Activated B cell treated with CpG ODN at 0.5 μM for 24 hours (primary cell): ENCODE measurements at regions not wholly inside any gene's neighbourhood (a gene's known extent, or its start where the extent isn't known, plus 50 kb on each side); places are given as distances from the start of the nearest gene placed in this dataset.

Source experiments
- ATAC-seq: fragments of 200-7000 bp; cut with Tn5 transposase; one replicate; pipeline ENCODE4 v1.10.0; 2021; ENCODE audit warnings: low read depth, mild to moderate bottlenecking, moderate library complexity
- CTCF ChIA-PET: fragments of 350-600 bp; sonication (Branson Sonifier 250); formaldehyde crosslinking; loops from one replicate; lab custom pipeline; 2021; ENCODE audit warnings: antibody characterized with exemption; lab: Charles Lee
- POLR2A ChIA-PET: fragments of 350-600 bp; sonication (Branson Sonifier 250); formaldehyde crosslinking; loops from one replicate; lab custom pipeline; 2021; ENCODE audit warnings: antibody characterized with exemption; lab: Charles Lee
- DNase-seq: peaks from one replicate; pipeline ENCODE4 v3.0.0; 2022
- H3K27ac Mint-ChIP-seq: one replicate; pipeline ENCODE4 v1.8.0; 2020; ENCODE audit warnings: mixed read lengths
- H3K27me3 Mint-ChIP-seq: one replicate; pipeline ENCODE4 v1.8.0; 2021; ENCODE audit warnings: mixed read lengths
- H3K36me3 Mint-ChIP-seq: one replicate; pipeline ENCODE4 v1.8.0; 2021; ENCODE audit warnings: low read depth, mixed read lengths
- H3K4me1 Mint-ChIP-seq: one replicate; pipeline ENCODE4 v1.8.0; 2021; ENCODE audit warnings: mixed read lengths
- H3K4me3 Mint-ChIP-seq: one replicate; pipeline ENCODE4 v1.8.0; 2020; ENCODE audit warnings: mild to moderate bottlenecking, mixed read lengths
- H3K9me3 Mint-ChIP-seq: one replicate; pipeline ENCODE4 v1.8.0; 2020; ENCODE audit warnings: mixed read lengths
- CTCF ChIP-seq: fragments of 200-600 bp; IDR thresholded peaks from one replicate; pipeline ENCODE4 v1.8.0; 2022; ENCODE audit warnings: antibody characterized with exemption, mild to moderate bottlenecking
- intact Hi-C: fragments of 100-400 bp; cut with micrococcal nuclease; formaldehyde crosslinking; loops from one replicate; pipeline ENCODE4 v1.15.1; 2024

- DNase-seq: no peak
- no peaks in the 10 kb centered on the region for H3K27me3 Mint-ChIP-seq
- intact Hi-C loops: no loop called here
- POLR2A ChIA-PET: no interaction called here
- no peak for ATAC-seq
- H3K4me3 Mint-ChIP-seq: no peak overlapping the region
- H3K27ac Mint-ChIP-seq: no peak overlapping the region
- CTCF ChIA-PET: no interaction called here
- H3K4me1 Mint-ChIP-seq: no peaks in the 10 kb centered on the region
- TF ChIP-seq CTCF: no peak
- H3K9me3 Mint-ChIP-seq: peaks cover 5% of the 10 kb centered on the region
- H3K36me3 Mint-ChIP-seq: no peaks in the 10 kb centered on the region
These were observed 516.4 kb downstream of the GLRX3 start for GRCh38 chr10:130652544-130652943.

- no peak for TF ChIP-seq CTCF
- ATAC-seq: no peak
- intact Hi-C loops: no loop called here
- Mint-ChIP-seq H3K27me3 (no peaks in the 10 kb centered on the region), H3K9me3 (peaks cover 5% of the 10 kb centered on the region), H3K27ac (no peak overlapping the region), H3K4me3 (no peak overlapping the region), H3K36me3 (no peaks in the 10 kb centered on the region), H3K4me1 (no peaks in the 10 kb centered on the region)
- DNase-seq: no peak
- ChIA-PET CTCF (no interaction called here), POLR2A (no interaction called here)
These were observed 516.9 kb downstream of the GLRX3 start for GRCh38 chr10:130652964-130653578.

- Mint-ChIP-seq H3K4me1 (no peaks in the 10 kb centered on the region), H3K4me3 (no peak overlapping the region), H3K27me3 (no peaks in the 10 kb centered on the region), H3K36me3 (no peaks in the 10 kb centered on the region), H3K9me3 (no peaks in the 10 kb centered on the region), H3K27ac (no peak overlapping the region)
- POLR2A ChIA-PET: no interaction called here
- no peak for TF ChIP-seq CTCF
- intact Hi-C loops: no loop called here
- no peak for ATAC-seq
- DNase-seq: no peak
- CTCF ChIA-PET: no interaction called here
These were observed 518.5 kb downstream of the GLRX3 start for GRCh38 chr10:130654726-130655125.

GRCh38 chr10:130655313-130656186 is 519.4 kb downstream of the GLRX3 start:
- no peak overlapping the region for H3K4me3 Mint-ChIP-seq
- H3K27me3 Mint-ChIP-seq: no peaks in the 10 kb centered on the region
- ChIA-PET POLR2A (no interaction called here), CTCF (no interaction called here)
- H3K4me1 Mint-ChIP-seq: no peaks in the 10 kb centered on the region
- H3K27ac Mint-ChIP-seq: no peak overlapping the region
- H3K36me3 Mint-ChIP-seq: no peaks in the 10 kb centered on the region
- no peaks in the 10 kb centered on the region for H3K9me3 Mint-ChIP-seq
- ATAC-seq: no peak
- DNase-seq: no peak
- TF ChIP-seq CTCF: no peak
- intact Hi-C loops: no loop called here

- TF ChIP-seq CTCF: no peak
- Mint-ChIP-seq H3K36me3 (no peaks in the 10 kb centered on the region), H3K4me1 (no peaks in the 10 kb centered on the region), H3K27ac (no peak overlapping the region), H3K9me3 (no peaks in the 10 kb centered on the region), H3K4me3 (no peak overlapping the region), H3K27me3 (no peaks in the 10 kb centered on the region)
- ChIA-PET POLR2A (no interaction called here), CTCF (no interaction called here)
- DNase-seq (no peak), ATAC-seq (no peak)
- intact Hi-C loops: no loop called here
These were observed 520.0 kb downstream of the GLRX3 start for GRCh38 chr10:130656187-130656575.
